ENCODE measurements at regions not wholly inside any gene's neighbourhood (a gene's known extent, or its start where the extent isn't known, plus 50 kb on each side); places are given as distances from the start of the nearest gene placed in this dataset.

DNA sequence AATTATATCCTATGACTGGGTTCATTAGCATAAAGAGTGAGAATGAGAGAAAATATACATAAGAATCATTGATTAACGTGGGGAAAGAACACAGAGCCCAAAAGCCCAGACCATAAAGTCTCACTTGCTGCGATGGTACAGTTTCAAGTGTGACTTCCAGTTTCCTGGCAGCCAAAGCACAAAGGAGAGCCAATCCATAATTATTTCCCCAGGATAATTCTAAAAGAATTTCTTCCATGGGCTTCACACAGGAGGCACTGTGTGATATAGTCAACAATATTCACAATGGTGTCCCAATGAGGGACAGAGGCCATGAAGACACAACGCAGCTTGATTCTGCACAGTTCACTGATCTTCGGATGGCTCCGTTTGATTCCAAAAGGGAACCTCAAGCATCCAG is 321.6 kb downstream of the PLPP3 start:
- no peak for DNase-seq
- Histone ChIP-seq H2AK5ac (ENCODE audit: insufficient read length, low read length) (no peak overlapping the region), H2BK5ac (ENCODE audit: insufficient read length, low read length) (no peak overlapping the region), H2BK15ac (ENCODE audit: low read depth, low read length) (no peak overlapping the region), H4K5ac (ENCODE audit: insufficient read length, low read depth, low read length) (no peak overlapping the region), H3K4ac (ENCODE audit: low read depth, low read length) (no peak overlapping the region), H2AFZ (ENCODE audit: low read length) (no peak overlapping the region), H3K18ac (ENCODE audit: insufficient read length, low read depth, low read length) (no peak overlapping the region), H3K14ac (ENCODE audit: insufficient read depth, low read length) (no peak overlapping the region), H2BK12ac (ENCODE audit: insufficient read length, low read depth, low read length) (no peak overlapping the region), H3K23ac (ENCODE audit: insufficient read length, low read depth, low read length) (no peak overlapping the region), H3K27ac (ENCODE audit: insufficient read length, low read depth, low read length) (no peak overlapping the region), H3K79me1 (ENCODE audit: insufficient read depth, low read depth, low read length, poor library complexity, severe bottlenecking) (no peaks in the 10 kb centered on the region), H3K9me3 (ENCODE audit: control insufficient read depth, low read depth, low read length) (no peaks in the 10 kb centered on the region), H2BK20ac (ENCODE audit: low read depth, low read length, poor library complexity, severe bottlenecking) (no peak overlapping the region), H3K27me3 (ENCODE audit: insufficient read depth, low read length) (no peaks in the 10 kb centered on the region), H4K20me1 (ENCODE audit: control insufficient read depth, insufficient read depth, insufficient read length) (no peaks in the 10 kb centered on the region), H2BK120ac (ENCODE audit: low read depth, low read length, poor library complexity, severe bottlenecking) (no peak overlapping the region), H3T11ph (ENCODE audit: low read length) (no peak overlapping the region), H3K9ac (ENCODE audit: extremely low read depth, insufficient read length, low read length) (no peak overlapping the region), H4K8ac (replicated peaks; ENCODE audit: insufficient read length, low read depth, low read length) (no peak overlapping the region), H3K4me2 (ENCODE audit: insufficient read depth, insufficient read length, low read length) (no peak overlapping the region), H3K4me1 (ENCODE audit: insufficient read depth, low read length) (no peaks in the 10 kb centered on the region), H4K91ac (ENCODE audit: insufficient read length, low read depth, low read length) (no peak overlapping the region), H3K23me2 (ENCODE audit: insufficient read length, low read depth, low read length, poor library complexity, severe bottlenecking) (no peaks in the 10 kb centered on the region), H3K79me2 (ENCODE audit: insufficient read depth, low read length) (no peaks in the 10 kb centered on the region), H3K56ac (ENCODE audit: insufficient read length, low read depth, low read length) (no peak overlapping the region)
- H3K36me3 Mint-ChIP-seq (ENCODE audit: insufficient read depth in 1 of 3, low read depth in 3 of 3): peaks cover 0 to 4% (median 2%) of the 10 kb centered on the region in 3 experiments; a peak in 1 of 7 replicates
- H3K4me1 Mint-ChIP-seq: peaks cover 7% of the 10 kb centered on the region in 2 experiments
- H3K27ac Mint-ChIP-seq: no peak overlapping the region
- TF ChIP-seq, protein P1, sequence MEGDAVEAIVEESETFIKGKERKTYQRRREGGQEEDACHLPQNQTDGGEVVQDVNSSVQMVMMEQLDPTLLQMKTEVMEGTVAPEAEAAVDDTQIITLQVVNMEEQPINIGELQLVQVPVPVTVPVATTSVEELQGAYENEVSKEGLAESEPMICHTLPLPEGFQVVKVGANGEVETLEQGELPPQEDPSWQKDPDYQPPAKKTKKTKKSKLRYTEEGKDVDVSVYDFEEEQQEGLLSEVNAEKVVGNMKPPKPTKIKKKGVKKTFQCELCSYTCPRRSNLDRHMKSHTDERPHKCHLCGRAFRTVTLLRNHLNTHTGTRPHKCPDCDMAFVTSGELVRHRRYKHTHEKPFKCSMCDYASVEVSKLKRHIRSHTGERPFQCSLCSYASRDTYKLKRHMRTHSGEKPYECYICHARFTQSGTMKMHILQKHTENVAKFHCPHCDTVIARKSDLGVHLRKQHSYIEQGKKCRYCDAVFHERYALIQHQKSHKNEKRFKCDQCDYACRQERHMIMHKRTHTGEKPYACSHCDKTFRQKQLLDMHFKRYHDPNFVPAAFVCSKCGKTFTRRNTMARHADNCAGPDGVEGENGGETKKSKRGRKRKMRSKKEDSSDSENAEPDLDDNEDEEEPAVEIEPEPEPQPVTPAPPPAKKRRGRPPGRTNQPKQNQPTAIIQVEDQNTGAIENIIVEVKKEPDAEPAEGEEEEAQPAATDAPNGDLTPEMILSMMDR (conservative IDR thresholded peaks at IDR 0.05): no peak
- WGBS (ENCODE audit: extremely low coverage, insufficient read length, low lambda C conversion rate): no CpG with 5 or more reads among the region's 5 CpGs
- no peaks in the 10 kb centered on the region; the same call in 1 of the 2 replicates for H3K27me3 Mint-ChIP-seq (ENCODE audit: low read depth)
- peaks cover 2 to 7% of the 10 kb centered on the region in 2 experiments; a peak in 3 of 5 replicates for H3K9me3 Mint-ChIP-seq
- no peak overlapping the region for H3K4me3 Mint-ChIP-seq

Data from H9 (cell line).